ENCODE measurements at regions not wholly inside any gene's neighbourhood (a gene's known extent, or its start where the extent isn't known, plus 50 kb on each side); places are given as distances from the start of the nearest gene placed in this dataset.

- no peak for TF ChIP-seq CTCF (IDR thresholded peaks at IDR 0.05; ENCODE audit: insufficient read depth, low read length)
- TF ChIP-seq POLR2AphosphoS5 (IDR thresholded peaks at IDR 0.05; ENCODE audit: low read depth), result no peak
- TF ChIP-seq, protein P1, sequence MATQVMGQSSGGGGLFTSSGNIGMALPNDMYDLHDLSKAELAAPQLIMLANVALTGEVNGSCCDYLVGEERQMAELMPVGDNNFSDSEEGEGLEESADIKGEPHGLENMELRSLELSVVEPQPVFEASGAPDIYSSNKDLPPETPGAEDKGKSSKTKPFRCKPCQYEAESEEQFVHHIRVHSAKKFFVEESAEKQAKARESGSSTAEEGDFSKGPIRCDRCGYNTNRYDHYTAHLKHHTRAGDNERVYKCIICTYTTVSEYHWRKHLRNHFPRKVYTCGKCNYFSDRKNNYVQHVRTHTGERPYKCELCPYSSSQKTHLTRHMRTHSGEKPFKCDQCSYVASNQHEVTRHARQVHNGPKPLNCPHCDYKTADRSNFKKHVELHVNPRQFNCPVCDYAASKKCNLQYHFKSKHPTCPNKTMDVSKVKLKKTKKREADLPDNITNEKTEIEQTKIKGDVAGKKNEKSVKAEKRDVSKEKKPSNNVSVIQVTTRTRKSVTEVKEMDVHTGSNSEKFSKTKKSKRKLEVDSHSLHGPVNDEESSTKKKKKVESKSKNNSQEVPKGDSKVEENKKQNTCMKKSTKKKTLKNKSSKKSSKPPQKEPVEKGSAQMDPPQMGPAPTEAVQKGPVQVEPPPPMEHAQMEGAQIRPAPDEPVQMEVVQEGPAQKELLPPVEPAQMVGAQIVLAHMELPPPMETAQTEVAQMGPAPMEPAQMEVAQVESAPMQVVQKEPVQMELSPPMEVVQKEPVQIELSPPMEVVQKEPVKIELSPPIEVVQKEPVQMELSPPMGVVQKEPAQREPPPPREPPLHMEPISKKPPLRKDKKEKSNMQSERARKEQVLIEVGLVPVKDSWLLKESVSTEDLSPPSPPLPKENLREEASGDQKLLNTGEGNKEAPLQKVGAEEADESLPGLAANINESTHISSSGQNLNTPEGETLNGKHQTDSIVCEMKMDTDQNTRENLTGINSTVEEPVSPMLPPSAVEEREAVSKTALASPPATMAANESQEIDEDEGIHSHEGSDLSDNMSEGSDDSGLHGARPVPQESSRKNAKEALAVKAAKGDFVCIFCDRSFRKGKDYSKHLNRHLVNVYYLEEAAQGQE (IDR thresholded peaks at IDR 0.05; ENCODE audit: insufficient replicate concordance, low read depth), result no peak
Measured at GRCh38 chr3:190192087-190192486, 71.4 kb upstream of the P3H2 start.

Measured in HL-60 (cell line).